Stimulated activated CD8-positive, alpha-beta memory T cell treated with anti-CD3 and anti-CD28 coated beads, Interleukin-15, amount 100 ng/mL, for 48 hours (primary cell): ENCODE measurements at regions not wholly inside any gene's neighbourhood (a gene's known extent, or its start where the extent isn't known, plus 50 kb on each side); places are given as distances from the start of the nearest gene placed in this dataset.
"Not testable (repeated sequence)": the region's sequence is repeated elsewhere in the genome, so short reads cannot be mapped to it uniquely, and the experiment has no call there.

ENCODE experiments used
- DNase-seq, 2 donors: peaks; one replicate each; pipeline ENCODE4 v3.0.0-alpha.2; 2020; ENCODE audit warnings: low read depth in 2 of 2

- DNase-seq: no peak
Observed at GRCh38 chr5:8710426-8710930, 835.4 kb downstream of the SEMA5A start.

- DNase-seq: no peak
Observed at GRCh38 chr5:8714198-8714597, 831.7 kb downstream of the SEMA5A start.

GRCh38 chr5:8714861-8715260 lies 831.0 kb downstream of the SEMA5A start:
- no peak for DNase-seq

GRCh38 chr5:8719796-8720195 lies 826.1 kb downstream of the SEMA5A start:
- no peak for DNase-seq

- no peak for DNase-seq
Observed at GRCh38 chr5:8720506-8720905, 825.4 kb downstream of the SEMA5A start.

- DNase-seq: no peak
Observed at GRCh38 chr5:8721536-8721935, 824.3 kb downstream of the SEMA5A start.

GRCh38 chr5:8726383-8727036 lies 819.4 kb downstream of the SEMA5A start:
- no peak for DNase-seq

GRCh38 chr5:8727396-8727795 lies 818.5 kb downstream of the SEMA5A start:
- no peak for DNase-seq

GRCh38 chr5:8729437-8729836 lies 816.4 kb downstream of the SEMA5A start:
- no peak for DNase-seq

- no peak for DNase-seq
Observed at GRCh38 chr5:8730194-8730593, 815.7 kb downstream of the SEMA5A start.

- not testable (repeated sequence) for DNase-seq
Observed at GRCh38 chr5:8731110-8731509, 814.8 kb downstream of the SEMA5A start.

GRCh38 chr5:8740595-8740994 lies 805.3 kb downstream of the SEMA5A start:
- DNase-seq: no peak

- no peak for DNase-seq
Observed at GRCh38 chr5:8749556-8749955, 796.3 kb downstream of the SEMA5A start.

- DNase-seq: no peak
Observed at GRCh38 chr5:8750100-8750499, 795.8 kb downstream of the SEMA5A start.

- DNase-seq: no peak
Observed at GRCh38 chr5:8751971-8752370, 793.9 kb downstream of the SEMA5A start.

GRCh38 chr5:8752595-8752994 lies 793.3 kb downstream of the SEMA5A start:
- no peak for DNase-seq

GRCh38 chr5:8756498-8757084 lies 789.3 kb downstream of the SEMA5A start:
- DNase-seq: no peak

- DNase-seq: no peak
Observed at GRCh38 chr5:8765886-8766285, 780.0 kb downstream of the SEMA5A start.

GRCh38 chr5:8766448-8766847 lies 779.4 kb downstream of the SEMA5A start:
- DNase-seq: no peak

GRCh38 chr5:8767111-8767510 lies 778.8 kb downstream of the SEMA5A start:
- no peak for DNase-seq

GRCh38 chr5:8767746-8768145 lies 778.1 kb downstream of the SEMA5A start:
- no peak for DNase-seq

- DNase-seq: no peak
Observed at GRCh38 chr5:8769631-8770030, 776.2 kb downstream of the SEMA5A start.

- DNase-seq: no peak
Observed at GRCh38 chr5:8770431-8770830, 775.4 kb downstream of the SEMA5A start.
